ENCODE measurements at regions not wholly inside any gene's neighbourhood (a gene's known extent, or its start where the extent isn't known, plus 50 kb on each side); places are given as distances from the start of the nearest gene placed in this dataset.

- TF ChIP-seq, protein P1, sequence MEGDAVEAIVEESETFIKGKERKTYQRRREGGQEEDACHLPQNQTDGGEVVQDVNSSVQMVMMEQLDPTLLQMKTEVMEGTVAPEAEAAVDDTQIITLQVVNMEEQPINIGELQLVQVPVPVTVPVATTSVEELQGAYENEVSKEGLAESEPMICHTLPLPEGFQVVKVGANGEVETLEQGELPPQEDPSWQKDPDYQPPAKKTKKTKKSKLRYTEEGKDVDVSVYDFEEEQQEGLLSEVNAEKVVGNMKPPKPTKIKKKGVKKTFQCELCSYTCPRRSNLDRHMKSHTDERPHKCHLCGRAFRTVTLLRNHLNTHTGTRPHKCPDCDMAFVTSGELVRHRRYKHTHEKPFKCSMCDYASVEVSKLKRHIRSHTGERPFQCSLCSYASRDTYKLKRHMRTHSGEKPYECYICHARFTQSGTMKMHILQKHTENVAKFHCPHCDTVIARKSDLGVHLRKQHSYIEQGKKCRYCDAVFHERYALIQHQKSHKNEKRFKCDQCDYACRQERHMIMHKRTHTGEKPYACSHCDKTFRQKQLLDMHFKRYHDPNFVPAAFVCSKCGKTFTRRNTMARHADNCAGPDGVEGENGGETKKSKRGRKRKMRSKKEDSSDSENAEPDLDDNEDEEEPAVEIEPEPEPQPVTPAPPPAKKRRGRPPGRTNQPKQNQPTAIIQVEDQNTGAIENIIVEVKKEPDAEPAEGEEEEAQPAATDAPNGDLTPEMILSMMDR (IDR thresholded peaks at IDR 0.05; ENCODE audit: borderline replicate concordance, extremely low read depth, low read length, poor library complexity, severe bottlenecking) = no peak
- TF ChIP-seq EZH2 (IDR thresholded peaks at IDR 0.05; ENCODE audit: borderline replicate concordance, low read depth, low read length, severe bottlenecking) = no peak
Observed at GRCh38 chr2:5501807-5502206, 190.4 kb upstream of the SOX11 start.

All from DND-41 (cell line).